GM12878 (cell line): ENCODE measurements at regions not wholly inside any gene's neighbourhood (a gene's known extent, or its start where the extent isn't known, plus 50 kb on each side); places are given as distances from the start of the nearest gene placed in this dataset.

Experiments used
- FOXK2 ChIP-seq: fragments of 450-650 bp; IDR thresholded peaks from 2 replicates; pipeline ENCODE4 v1.6.1; 2017; ENCODE audit warnings: mild to moderate bottlenecking, moderate library complexity
- GABPA ChIP-seq: IDR thresholded peaks from 2 replicates; pipeline ENCODE4 v1.6.1; 2014; ENCODE audit warnings: antibody characterized with exemption, low read depth, mild to moderate bottlenecking, inconsistent platforms
- NRF1 ChIP-seq: conservative IDR thresholded peaks from 2 replicates; pipeline ENCODE4 v1.6.1; 2011; ENCODE audit warnings: mild to moderate bottlenecking, low read depth, low read length, improper control_type of control experiment
- SIN3A ChIP-seq: IDR thresholded peaks from 2 replicates; pipeline ENCODE4 v1.6.1; 2012; ENCODE audit warnings: low read depth, low read length, improper control_type of control experiment
- ZNF384 ChIP-seq: IDR thresholded peaks from 2 replicates; pipeline ENCODE4 v1.6.1; 2012; ENCODE audit warnings: low read depth, mild to moderate bottlenecking, low read length, improper control_type of control experiment, borderline replicate concordance
- TF ChIP-seq, protein P1 (sequence below): IDR thresholded peaks from 2 replicates; pipeline ENCODE4 v1.6.1; 2012; ENCODE audit warnings: mild to moderate bottlenecking, low read depth, low read length
- TF ChIP-seq, protein P2 (sequence below): IDR thresholded peaks from 2 replicates; pipeline ENCODE4 v1.6.1; 2012; ENCODE audit warnings: low read depth, low read length, improper control_type of control experiment
- TF ChIP-seq, protein P3 (sequence below), 3 experiments: IDR thresholded peaks in 2 of 3; conservative IDR thresholded peaks in 1 of 3; 2 replicates each; pipeline ENCODE4 v1.5.1; 2011; ENCODE audit warnings: low read depth in 3 of 3, low read length in 3 of 3, mild to moderate bottlenecking in 3 of 3, control low read depth in 2 of 3, moderate library complexity in 2 of 3, inconsistent platforms in 1 of 3, mixed read lengths in 1 of 3; ENCODE audit not compliant: control insufficient read depth in 2 of 3, insufficient read depth in 1 of 3; ENCODE audit errors: extremely low read depth in 1 of 3

DNA sequence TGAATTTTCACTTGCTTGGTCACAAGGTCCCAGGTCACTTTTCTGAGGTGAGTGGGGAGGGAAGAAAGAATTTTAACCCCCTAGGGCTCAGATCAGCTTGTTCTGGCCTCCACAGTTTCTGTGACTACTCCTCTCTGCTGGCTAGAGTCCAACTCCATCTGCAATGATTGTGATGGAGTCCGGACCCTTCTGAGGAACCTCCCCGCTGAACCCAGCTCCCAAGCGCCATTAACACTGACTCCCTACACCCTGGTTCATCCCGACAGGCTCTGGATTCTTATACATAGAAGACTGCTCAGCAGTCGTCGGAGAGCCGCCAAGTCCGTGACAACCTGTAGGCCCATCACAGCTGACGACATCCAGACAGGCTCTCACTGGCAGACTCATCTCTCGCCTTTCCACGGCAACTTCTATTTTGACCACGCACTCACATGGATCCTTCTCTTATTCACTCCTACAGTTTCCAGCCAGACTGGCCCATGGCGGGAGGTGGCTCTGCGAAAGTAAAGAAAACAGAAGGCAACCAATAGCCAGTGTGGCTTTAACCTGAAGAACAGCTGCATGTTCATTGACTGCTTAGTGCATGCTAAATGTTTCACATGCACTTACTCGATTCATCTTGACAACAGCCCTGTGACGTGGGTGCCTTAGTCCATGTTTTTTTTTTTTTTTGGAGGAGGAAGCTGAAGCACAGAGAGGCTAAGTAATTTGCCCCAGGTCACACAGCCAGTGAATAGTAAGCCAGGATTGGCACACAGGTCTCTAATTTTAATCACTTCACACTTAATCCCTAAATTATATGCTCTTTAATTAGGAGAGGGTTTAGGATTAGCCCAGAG, 68.0 kb upstream of the PRDM11 start:
- TF ChIP-seq GABPA (no peak), NRF1 (no peak), SIN3A (no peak), FOXK2 (no peak), ZNF384 (no peak)
- TF ChIP-seq, protein P1, sequence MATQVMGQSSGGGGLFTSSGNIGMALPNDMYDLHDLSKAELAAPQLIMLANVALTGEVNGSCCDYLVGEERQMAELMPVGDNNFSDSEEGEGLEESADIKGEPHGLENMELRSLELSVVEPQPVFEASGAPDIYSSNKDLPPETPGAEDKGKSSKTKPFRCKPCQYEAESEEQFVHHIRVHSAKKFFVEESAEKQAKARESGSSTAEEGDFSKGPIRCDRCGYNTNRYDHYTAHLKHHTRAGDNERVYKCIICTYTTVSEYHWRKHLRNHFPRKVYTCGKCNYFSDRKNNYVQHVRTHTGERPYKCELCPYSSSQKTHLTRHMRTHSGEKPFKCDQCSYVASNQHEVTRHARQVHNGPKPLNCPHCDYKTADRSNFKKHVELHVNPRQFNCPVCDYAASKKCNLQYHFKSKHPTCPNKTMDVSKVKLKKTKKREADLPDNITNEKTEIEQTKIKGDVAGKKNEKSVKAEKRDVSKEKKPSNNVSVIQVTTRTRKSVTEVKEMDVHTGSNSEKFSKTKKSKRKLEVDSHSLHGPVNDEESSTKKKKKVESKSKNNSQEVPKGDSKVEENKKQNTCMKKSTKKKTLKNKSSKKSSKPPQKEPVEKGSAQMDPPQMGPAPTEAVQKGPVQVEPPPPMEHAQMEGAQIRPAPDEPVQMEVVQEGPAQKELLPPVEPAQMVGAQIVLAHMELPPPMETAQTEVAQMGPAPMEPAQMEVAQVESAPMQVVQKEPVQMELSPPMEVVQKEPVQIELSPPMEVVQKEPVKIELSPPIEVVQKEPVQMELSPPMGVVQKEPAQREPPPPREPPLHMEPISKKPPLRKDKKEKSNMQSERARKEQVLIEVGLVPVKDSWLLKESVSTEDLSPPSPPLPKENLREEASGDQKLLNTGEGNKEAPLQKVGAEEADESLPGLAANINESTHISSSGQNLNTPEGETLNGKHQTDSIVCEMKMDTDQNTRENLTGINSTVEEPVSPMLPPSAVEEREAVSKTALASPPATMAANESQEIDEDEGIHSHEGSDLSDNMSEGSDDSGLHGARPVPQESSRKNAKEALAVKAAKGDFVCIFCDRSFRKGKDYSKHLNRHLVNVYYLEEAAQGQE: no peak
- TF ChIP-seq, protein P2, sequence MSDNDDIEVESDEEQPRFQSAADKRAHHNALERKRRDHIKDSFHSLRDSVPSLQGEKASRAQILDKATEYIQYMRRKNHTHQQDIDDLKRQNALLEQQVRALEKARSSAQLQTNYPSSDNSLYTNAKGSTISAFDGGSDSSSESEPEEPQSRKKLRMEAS: no peak
- TF ChIP-seq, protein P3, sequence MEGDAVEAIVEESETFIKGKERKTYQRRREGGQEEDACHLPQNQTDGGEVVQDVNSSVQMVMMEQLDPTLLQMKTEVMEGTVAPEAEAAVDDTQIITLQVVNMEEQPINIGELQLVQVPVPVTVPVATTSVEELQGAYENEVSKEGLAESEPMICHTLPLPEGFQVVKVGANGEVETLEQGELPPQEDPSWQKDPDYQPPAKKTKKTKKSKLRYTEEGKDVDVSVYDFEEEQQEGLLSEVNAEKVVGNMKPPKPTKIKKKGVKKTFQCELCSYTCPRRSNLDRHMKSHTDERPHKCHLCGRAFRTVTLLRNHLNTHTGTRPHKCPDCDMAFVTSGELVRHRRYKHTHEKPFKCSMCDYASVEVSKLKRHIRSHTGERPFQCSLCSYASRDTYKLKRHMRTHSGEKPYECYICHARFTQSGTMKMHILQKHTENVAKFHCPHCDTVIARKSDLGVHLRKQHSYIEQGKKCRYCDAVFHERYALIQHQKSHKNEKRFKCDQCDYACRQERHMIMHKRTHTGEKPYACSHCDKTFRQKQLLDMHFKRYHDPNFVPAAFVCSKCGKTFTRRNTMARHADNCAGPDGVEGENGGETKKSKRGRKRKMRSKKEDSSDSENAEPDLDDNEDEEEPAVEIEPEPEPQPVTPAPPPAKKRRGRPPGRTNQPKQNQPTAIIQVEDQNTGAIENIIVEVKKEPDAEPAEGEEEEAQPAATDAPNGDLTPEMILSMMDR (IDR thresholded peaks at IDR 0.05 in 2 of 3, conservative IDR thresholded peaks at IDR 0.05 in 1 of 3; ENCODE audit: control insufficient read depth in 2 of 3, extremely low read depth in 1 of 3, insufficient read depth in 1 of 3, low read depth in 3 of 3, low read length in 3 of 3): no peak
